ENCODE measurements at regions not wholly inside any gene's neighbourhood (a gene's known extent, or its start where the extent isn't known, plus 50 kb on each side); places are given as distances from the start of the nearest gene placed in this dataset.

GRCh38 chr3:182149594-182149993 lies 437.9 kb downstream of the SOX2 start:
- no peak for TF ChIP-seq CTCF (IDR thresholded peaks at IDR 0.05)
- TF ChIP-seq POLR2AphosphoS5 (IDR thresholded peaks at IDR 0.05) = no peak
- no peak for TF ChIP-seq EP300 (IDR thresholded peaks at IDR 0.05)
- no peak for TF ChIP-seq POLR2A (IDR thresholded peaks at IDR 0.05; ENCODE audit: low read depth)

Data from esophagus muscularis mucosa (tissue), 4 donors.